Mucosa of stomach (tissue), 1 donor: ENCODE measurements at regions not wholly inside any gene's neighbourhood (a gene's known extent, or its start where the extent isn't known, plus 50 kb on each side); places are given as distances from the start of the nearest gene placed in this dataset.
A peak's percentile ranks its signal among the peaks of the same experiment; 100 is the strongest.

ENCODE experiments used
- H3K27me3 ChIP-seq: one replicate; pipeline ENCODE4 v1.7.0; 2013; ENCODE audit warnings: mild to moderate bottlenecking, low read length; ENCODE audit not compliant: control insufficient read depth, insufficient read depth
- H3K36me3 ChIP-seq: one replicate; pipeline ENCODE4 v1.7.0; 2013; ENCODE audit warnings: low read length; ENCODE audit not compliant: control insufficient read depth, insufficient read depth
- H3K4me1 ChIP-seq: one replicate; pipeline ENCODE4 v1.7.0; 2013; ENCODE audit warnings: mild to moderate bottlenecking, low read length; ENCODE audit not compliant: control insufficient read depth, insufficient read depth
- H3K4me3 ChIP-seq: one replicate; pipeline ENCODE4 v1.7.0; 2013; ENCODE audit warnings: low read length
- H3K9ac ChIP-seq: one replicate; pipeline ENCODE4 v1.7.0; 2013; ENCODE audit warnings: mild to moderate bottlenecking, low read length, moderate library complexity
- H3K9me3 ChIP-seq: one replicate; pipeline ENCODE4 v1.7.0; 2013; ENCODE audit warnings: mild to moderate bottlenecking, low read length, moderate library complexity; ENCODE audit not compliant: control insufficient read depth
- donor health status: Pancreatic carcinoma.

DNA sequence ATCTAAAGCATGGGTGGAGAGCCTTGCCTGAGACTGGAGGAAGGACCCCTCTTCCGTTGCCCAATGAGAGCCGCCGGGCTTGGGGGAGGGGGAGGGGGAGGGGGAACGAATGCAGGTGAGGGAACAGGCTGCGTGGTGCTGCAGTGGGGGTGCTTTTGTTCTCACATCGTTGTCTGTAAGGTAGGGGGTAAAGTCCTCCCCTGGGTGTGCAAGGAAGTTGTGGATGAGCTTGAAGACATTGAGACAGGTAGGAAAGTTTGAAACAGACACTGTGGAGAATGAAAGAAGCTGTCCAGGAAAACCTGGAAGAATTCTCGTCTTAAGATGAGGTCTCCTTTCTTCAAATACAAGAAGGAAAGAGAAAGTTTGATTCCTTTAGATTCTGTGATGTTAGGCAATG lies 94.1 kb upstream of the LIFR start:
- Histone ChIP-seq H3K9me3 (no peaks in the 10 kb centered on the region), H3K4me3 (peak overlapping the region; percentile 40), H3K9ac (peak overlapping the region; percentile 42), H3K36me3 (no peaks in the 10 kb centered on the region), H3K27me3 (no peaks in the 10 kb centered on the region), H3K4me1 (peaks cover 4% of the 10 kb centered on the region)

GRCh38 chr5:38650946-38651345 lies 94.5 kb upstream of the LIFR start:
- H3K9me3 ChIP-seq, result no peaks in the 10 kb centered on the region
- peak overlapping the region; percentile 42 for H3K9ac ChIP-seq
- H3K4me1 ChIP-seq, result peaks cover 4% of the 10 kb centered on the region
- no peaks in the 10 kb centered on the region for H3K27me3 ChIP-seq
- H3K36me3 ChIP-seq, result no peaks in the 10 kb centered on the region
- peak overlapping the region; percentile 40 for H3K4me3 ChIP-seq

GRCh38 chr5:38651806-38652205 lies 95.4 kb upstream of the LIFR start:
- Histone ChIP-seq H3K36me3 (no peaks in the 10 kb centered on the region), H3K4me1 (peaks cover 4% of the 10 kb centered on the region), H3K9ac (no peak overlapping the region), H3K9me3 (no peaks in the 10 kb centered on the region), H3K4me3 (no peak overlapping the region), H3K27me3 (no peaks in the 10 kb centered on the region)

DNA sequence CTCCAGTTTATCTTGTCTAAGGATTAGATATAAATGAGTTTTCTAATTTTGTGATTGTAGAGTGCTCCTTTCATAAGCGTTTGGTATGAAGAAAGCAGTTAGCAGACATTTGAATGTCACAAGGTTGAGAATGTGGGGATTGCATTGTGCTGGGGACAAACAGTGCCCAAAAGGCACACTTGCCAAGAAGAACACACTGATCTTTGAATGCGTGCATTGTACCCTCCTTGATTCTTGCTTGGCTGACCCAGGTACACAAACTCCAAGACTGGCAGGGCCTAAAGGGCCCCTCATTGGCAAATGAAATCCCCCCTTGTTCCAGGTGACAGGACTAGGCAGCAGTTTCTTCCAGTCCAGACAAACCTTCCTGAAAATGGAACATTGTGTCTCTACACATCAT lies 96.9 kb upstream of the LIFR start:
- peaks cover 4% of the 10 kb centered on the region for H3K4me1 ChIP-seq
- H3K9ac ChIP-seq, result no peak overlapping the region
- no peaks in the 10 kb centered on the region for H3K36me3 ChIP-seq
- H3K9me3 ChIP-seq, result no peaks in the 10 kb centered on the region
- no peaks in the 10 kb centered on the region for H3K27me3 ChIP-seq
- H3K4me3 ChIP-seq, result no peak overlapping the region

DNA sequence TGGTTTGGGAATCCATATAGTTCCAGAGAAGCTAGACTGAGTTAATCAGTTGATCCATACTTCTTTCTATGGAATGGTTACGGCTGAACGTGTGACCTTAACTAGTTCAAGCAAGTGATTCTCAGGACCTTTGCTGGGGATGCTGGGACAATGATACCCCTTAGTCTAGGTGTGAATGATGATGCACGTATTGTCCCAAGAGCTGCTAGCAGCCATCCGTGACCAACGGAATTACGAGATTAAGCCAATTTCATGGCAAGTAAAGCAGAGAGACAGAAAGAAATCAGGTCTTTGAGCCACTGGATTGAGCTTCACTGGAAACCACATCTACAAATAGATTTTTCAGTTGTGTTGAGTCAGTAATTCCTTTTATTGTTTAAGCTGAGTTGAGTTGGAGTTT lies 99.2 kb upstream of the LIFR start:
- Histone ChIP-seq H3K27me3 (no peaks in the 10 kb centered on the region), H3K36me3 (no peaks in the 10 kb centered on the region), H3K4me3 (no peak overlapping the region), H3K9ac (no peak overlapping the region), H3K4me1 (no peaks in the 10 kb centered on the region), H3K9me3 (no peaks in the 10 kb centered on the region)

GRCh38 chr5:38656568-38656967 lies 100.1 kb upstream of the LIFR start:
- no peak overlapping the region for H3K9ac ChIP-seq
- no peak overlapping the region for H3K4me3 ChIP-seq
- H3K4me1 ChIP-seq, result no peaks in the 10 kb centered on the region
- no peaks in the 10 kb centered on the region for H3K27me3 ChIP-seq
- H3K9me3 ChIP-seq, result no peaks in the 10 kb centered on the region
- no peaks in the 10 kb centered on the region for H3K36me3 ChIP-seq

GRCh38 chr5:38657020-38657419 lies 100.6 kb upstream of the LIFR start:
- no peaks in the 10 kb centered on the region for H3K36me3 ChIP-seq
- no peaks in the 10 kb centered on the region for H3K4me1 ChIP-seq
- H3K27me3 ChIP-seq, result no peaks in the 10 kb centered on the region
- no peaks in the 10 kb centered on the region for H3K9me3 ChIP-seq
- no peak overlapping the region for H3K9ac ChIP-seq
- H3K4me3 ChIP-seq, result no peak overlapping the region

GRCh38 chr5:38660194-38660668 lies 103.8 kb upstream of the LIFR start:
- no peaks in the 10 kb centered on the region for H3K27me3 ChIP-seq
- no peaks in the 10 kb centered on the region for H3K4me1 ChIP-seq
- H3K9ac ChIP-seq, result no peak overlapping the region
- H3K4me3 ChIP-seq, result no peak overlapping the region
- H3K36me3 ChIP-seq, result no peaks in the 10 kb centered on the region
- H3K9me3 ChIP-seq, result no peaks in the 10 kb centered on the region

DNA sequence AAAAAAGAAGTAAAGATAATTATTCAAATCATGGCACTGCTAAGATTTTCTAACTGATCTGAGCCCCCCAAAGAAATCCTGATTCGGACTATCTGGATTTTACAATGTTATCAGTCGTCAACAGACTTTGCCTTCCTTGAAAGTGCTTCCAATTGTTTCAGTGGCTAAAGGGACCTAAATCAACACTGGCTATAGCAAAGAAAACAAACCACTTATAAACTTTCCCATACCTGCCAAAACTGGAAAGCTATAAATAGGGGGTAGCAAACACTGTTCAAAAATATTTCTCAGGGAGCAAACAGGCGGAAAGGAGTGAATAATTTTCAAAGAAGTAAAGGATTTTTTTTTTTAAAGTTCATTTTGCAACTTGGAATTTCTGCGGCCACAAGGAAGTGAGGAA lies 105.6 kb upstream of the LIFR start:
- H3K4me1 ChIP-seq, result peaks cover 7% of the 10 kb centered on the region
- no peak overlapping the region for H3K9ac ChIP-seq
- H3K27me3 ChIP-seq, result no peaks in the 10 kb centered on the region
- H3K9me3 ChIP-seq, result no peaks in the 10 kb centered on the region
- no peak overlapping the region for H3K4me3 ChIP-seq
- no peaks in the 10 kb centered on the region for H3K36me3 ChIP-seq

DNA sequence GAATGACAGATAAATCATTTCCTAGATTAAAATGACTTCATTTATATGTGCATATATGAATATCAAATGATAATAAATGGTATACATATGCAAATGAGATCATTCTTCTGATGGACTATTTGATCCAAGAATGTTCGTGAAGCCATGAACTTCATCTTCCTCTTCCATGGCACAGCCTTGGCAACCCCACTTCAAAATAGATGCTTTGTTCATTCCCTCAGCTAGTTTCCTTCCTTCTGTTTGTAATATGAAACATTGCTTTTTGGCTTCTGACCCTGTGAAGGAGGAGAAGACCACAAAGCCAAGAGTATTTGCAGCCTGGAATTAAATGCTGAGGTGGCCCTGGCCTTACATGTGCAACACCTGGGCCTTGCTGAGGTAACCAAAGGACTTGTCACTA lies 106.8 kb upstream of the LIFR start:
- Histone ChIP-seq H3K4me1 (peaks cover 9% of the 10 kb centered on the region), H3K9ac (no peak overlapping the region), H3K36me3 (no peaks in the 10 kb centered on the region), H3K27me3 (no peaks in the 10 kb centered on the region), H3K4me3 (no peak overlapping the region), H3K9me3 (no peaks in the 10 kb centered on the region)

DNA sequence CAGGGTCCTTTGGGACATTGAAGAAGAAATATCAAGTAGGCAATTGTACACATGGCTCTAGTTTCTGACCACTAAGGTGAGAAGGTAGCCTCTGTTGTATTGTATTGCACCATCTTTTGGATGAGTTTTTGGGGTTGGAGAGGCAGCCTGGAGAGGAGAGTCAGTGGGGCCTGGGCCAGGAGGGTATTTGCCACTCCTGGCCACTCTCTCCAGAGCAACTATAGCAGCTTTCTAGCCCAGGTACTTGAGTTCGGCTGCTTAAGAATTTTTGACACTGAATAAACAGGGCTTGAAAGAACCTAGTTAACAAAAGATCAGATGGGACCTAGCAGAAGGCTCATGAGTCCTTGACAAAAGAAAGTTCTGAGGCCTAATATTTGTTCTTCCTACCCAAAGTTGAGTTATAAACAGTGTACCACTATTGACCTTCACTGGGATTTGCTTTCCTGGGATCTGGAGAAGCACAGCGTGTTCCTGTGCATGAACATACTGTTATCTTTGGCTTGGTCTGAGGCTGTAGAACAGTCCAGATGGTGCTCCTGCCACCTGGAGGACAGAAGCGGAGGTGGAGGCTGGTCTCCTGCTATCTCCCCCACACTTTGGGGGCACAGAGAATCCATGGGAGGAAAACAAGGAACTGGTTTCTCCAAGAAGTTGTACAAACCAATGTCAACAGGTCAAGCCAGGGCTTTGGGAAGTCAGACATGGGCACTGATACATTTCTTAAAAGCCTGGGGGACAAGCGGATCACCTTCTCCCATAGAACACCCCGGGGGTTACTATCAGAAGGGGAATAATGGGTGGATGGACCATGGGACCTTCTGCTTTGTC lies 110.4 kb upstream of the LIFR start:
- no peak overlapping the region for H3K4me3 ChIP-seq
- H3K9me3 ChIP-seq, result no peaks in the 10 kb centered on the region
- no peak overlapping the region for H3K9ac ChIP-seq
- no peaks in the 10 kb centered on the region for H3K36me3 ChIP-seq
- no peaks in the 10 kb centered on the region for H3K27me3 ChIP-seq
- peaks cover 9% of the 10 kb centered on the region for H3K4me1 ChIP-seq

GRCh38 chr5:38667499-38667776 lies 111.0 kb upstream of the LIFR start:
- Histone ChIP-seq H3K36me3 (no peaks in the 10 kb centered on the region), H3K4me1 (peaks cover 9% of the 10 kb centered on the region), H3K9me3 (no peaks in the 10 kb centered on the region)

More at GRCh38 chr5:38667499-38667776, 111.0 kb upstream of the LIFR start:
- Histone ChIP-seq H3K4me3 (no peak overlapping the region), H3K9ac (no peak overlapping the region), H3K27me3 (no peaks in the 10 kb centered on the region)
